Ovary (tissue), 7 donors: ENCODE measurements at regions not wholly inside any gene's neighbourhood (a gene's known extent, or its start where the extent isn't known, plus 50 kb on each side); places are given as distances from the start of the nearest gene placed in this dataset.

ENCODE experiments used
- DNase-seq, 5 donors: peaks; one replicate each; pipeline ENCODE4 v3.0.0-alpha.2; 2019 to 2020
- H3K27ac ChIP-seq, 2 donors: fragments of 200-600 bp; one replicate each; pipeline versions ENCODE4 v1.5.1 to v1.8.0; 2019 to 2022
- H3K27me3 ChIP-seq: fragments of 200-600 bp; one replicate; pipeline ENCODE4 v1.8.0; 2022
- H3K36me3 ChIP-seq: fragments of 200-600 bp; sonication (generic); one replicate; pipeline ENCODE4 v1.5.1; 2019
- H3K4me1 ChIP-seq: one replicate; pipeline ENCODE4 v1.8.1; 2013; ENCODE audit warnings: mild to moderate bottlenecking, moderate library complexity; ENCODE audit not compliant: insufficient read depth
- H3K4me3 ChIP-seq: fragments of 200-600 bp; sonication (generic); one replicate; pipeline ENCODE4 v1.5.1; 2017
- H3K9me3 ChIP-seq, 2 donors: fragments of 200-600 bp in 1 of 2; sonication (generic) in 1 of 2; one replicate each; pipeline versions ENCODE4 v1.5.1 to v1.8.1; 2013 to 2019; ENCODE audit warnings: mild to moderate bottlenecking in 1 of 2, moderate library complexity in 1 of 2
- CTCF ChIP-seq, 3 donors: fragments of 450-650 bp in 2 of 3; fragments of 200-600 bp in 1 of 3; IDR thresholded peaks; one replicate each; pipeline versions ENCODE4 v1.5.1 to v1.8.0; 2016 to 2022; ENCODE audit warnings: antibody characterized with exemption in 3 of 3, mild to moderate bottlenecking in 1 of 3
- EP300 ChIP-seq: sonication (generic); formaldehyde crosslinking; IDR thresholded peaks from one replicate; pipeline ENCODE4 v1.6.1; 2017; ENCODE audit warnings: antibody characterized with exemption
- POLR2A ChIP-seq: fragments of 450-650 bp; IDR thresholded peaks from one replicate; pipeline ENCODE4 v1.6.1; 2017; ENCODE audit warnings: antibody characterized with exemption, mild to moderate bottlenecking, moderate library complexity
- WGBS, 3 donors: extraction: QIAGEN DNeasy Blood & Tissue Kit in 1 of 3; methylation state at CpG; one replicate each; pipeline versions ENCODE4 v1.1.5 to v1.1.7; 2013 to 2017; 5-methylcytosine and 5-hydroxymethylcytosine counted together
- intact Hi-C, 4 donors: fragments of 100-400 bp; cut with DNase I; formaldehyde crosslinking; loops; one replicate each; pipeline versions ENCODE4 v1.11.0 to v1.15.1; 2022 to 2023
- donor health status: DM: no; HTN: no; CAD: no; lungs with moderate emphysema.
- donor health status: DM: no; HTN: no; CAD: no.
- donor health status: Bipolar disorder and iron deficiency.
- donor health status: DM: no; HTN: no; CAD: no.
- donor health status: DM: yes; HTN: yes; CAD: no.

- intact Hi-C loops: no loop called here
- no peak overlapping the region for H3K27ac ChIP-seq
- TF ChIP-seq POLR2A (no peak), CTCF (IDR thresholded peaks at IDR 0.05) (no peak), EP300 (no peak)
- DNase-seq: no peak
- no peak overlapping the region for H3K4me3 ChIP-seq
- no peaks in the 10 kb centered on the region for H3K27me3 ChIP-seq
- no peaks in the 10 kb centered on the region for H3K9me3 ChIP-seq
- no peaks in the 10 kb centered on the region for H3K36me3 ChIP-seq
- 21 to 24% (median 24%) methylated on average over 9 of the region's 9 CpGs for WGBS, 3 donors
- no peaks in the 10 kb centered on the region for H3K4me1 ChIP-seq
Observed at GRCh38 chr2:66322506-66323260, 112.2 kb upstream of the MEIS1 start.

- H3K4me3 ChIP-seq: no peak overlapping the region
- TF ChIP-seq CTCF (IDR thresholded peaks at IDR 0.05) (no peak), EP300 (no peak), POLR2A (no peak)
- no peak for DNase-seq
- H3K4me1 ChIP-seq: no peaks in the 10 kb centered on the region
- H3K36me3 ChIP-seq: no peaks in the 10 kb centered on the region
- H3K9me3 ChIP-seq: no peaks in the 10 kb centered on the region
- H3K27me3 ChIP-seq: no peaks in the 10 kb centered on the region
- intact Hi-C loops: no loop called here
- H3K27ac ChIP-seq: no peak overlapping the region
- WGBS, 3 donors: 74 to 82% (median 76%) methylated on average over 3 of the region's 3 CpGs
Observed at GRCh38 chr2:66318009-66318561, 116.8 kb upstream of the MEIS1 start.

GRCh38 chr2:66317268-66317890 is 117.5 kb upstream of the MEIS1 start:
- no peaks in the 10 kb centered on the region for H3K4me1 ChIP-seq
- H3K36me3 ChIP-seq: no peaks in the 10 kb centered on the region
- DNase-seq: no peak
- intact Hi-C loops: no loop called here
- no peak overlapping the region for H3K27ac ChIP-seq
- H3K9me3 ChIP-seq: no peaks in the 10 kb centered on the region
- no peak for TF ChIP-seq CTCF (IDR thresholded peaks at IDR 0.05)
- no peak for TF ChIP-seq EP300
- TF ChIP-seq POLR2A: no peak
- H3K27me3 ChIP-seq: no peaks in the 10 kb centered on the region
- no peak overlapping the region for H3K4me3 ChIP-seq
- 87 to 91% (median 89%) methylated on average over 4 of the region's 4 CpGs for WGBS, 3 donors

- H3K4me1 ChIP-seq: peaks cover 4% of the 10 kb centered on the region
- intact Hi-C loops: no loop called here
- DNase-seq: no peak
- H3K27me3 ChIP-seq: no peaks in the 10 kb centered on the region
- H3K9me3 ChIP-seq: no peaks in the 10 kb centered on the region
- no peaks in the 10 kb centered on the region for H3K36me3 ChIP-seq
- WGBS, 3 donors: 45 to 46% (median 46%) methylated on average over 1 of the region's 1 CpG
- no peak for TF ChIP-seq CTCF (IDR thresholded peaks at IDR 0.05)
- no peak for TF ChIP-seq EP300
- no peak for TF ChIP-seq POLR2A
- H3K4me3 ChIP-seq: no peak overlapping the region
- no peak overlapping the region for H3K27ac ChIP-seq
Observed at GRCh38 chr2:66306483-66306882, 128.4 kb upstream of the MEIS1 start.
